ENCODE measurements at regions not wholly inside any gene's neighbourhood (a gene's known extent, or its start where the extent isn't known, plus 50 kb on each side); places are given as distances from the start of the nearest gene placed in this dataset.

DNA sequence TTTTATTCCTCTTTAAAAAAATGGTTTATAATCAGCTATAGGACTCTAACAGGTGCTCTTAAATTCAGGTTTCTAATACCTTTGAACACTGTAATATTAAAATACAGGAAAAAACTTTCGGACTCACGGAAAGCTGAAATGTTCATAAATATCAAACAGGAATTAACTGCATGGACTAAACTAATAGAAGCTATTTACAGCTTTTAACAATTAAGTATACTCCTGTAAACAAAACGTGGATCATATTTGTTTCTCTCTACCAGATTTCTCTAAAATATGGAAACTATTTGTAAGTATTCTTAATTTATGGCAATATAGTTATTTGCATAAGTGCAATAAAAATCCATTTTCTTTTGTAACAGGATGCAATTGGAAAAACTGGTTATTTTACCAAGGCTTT is 108.9 kb upstream of the RESF1 start (continued):
- TF ChIP-seq, protein P1, sequence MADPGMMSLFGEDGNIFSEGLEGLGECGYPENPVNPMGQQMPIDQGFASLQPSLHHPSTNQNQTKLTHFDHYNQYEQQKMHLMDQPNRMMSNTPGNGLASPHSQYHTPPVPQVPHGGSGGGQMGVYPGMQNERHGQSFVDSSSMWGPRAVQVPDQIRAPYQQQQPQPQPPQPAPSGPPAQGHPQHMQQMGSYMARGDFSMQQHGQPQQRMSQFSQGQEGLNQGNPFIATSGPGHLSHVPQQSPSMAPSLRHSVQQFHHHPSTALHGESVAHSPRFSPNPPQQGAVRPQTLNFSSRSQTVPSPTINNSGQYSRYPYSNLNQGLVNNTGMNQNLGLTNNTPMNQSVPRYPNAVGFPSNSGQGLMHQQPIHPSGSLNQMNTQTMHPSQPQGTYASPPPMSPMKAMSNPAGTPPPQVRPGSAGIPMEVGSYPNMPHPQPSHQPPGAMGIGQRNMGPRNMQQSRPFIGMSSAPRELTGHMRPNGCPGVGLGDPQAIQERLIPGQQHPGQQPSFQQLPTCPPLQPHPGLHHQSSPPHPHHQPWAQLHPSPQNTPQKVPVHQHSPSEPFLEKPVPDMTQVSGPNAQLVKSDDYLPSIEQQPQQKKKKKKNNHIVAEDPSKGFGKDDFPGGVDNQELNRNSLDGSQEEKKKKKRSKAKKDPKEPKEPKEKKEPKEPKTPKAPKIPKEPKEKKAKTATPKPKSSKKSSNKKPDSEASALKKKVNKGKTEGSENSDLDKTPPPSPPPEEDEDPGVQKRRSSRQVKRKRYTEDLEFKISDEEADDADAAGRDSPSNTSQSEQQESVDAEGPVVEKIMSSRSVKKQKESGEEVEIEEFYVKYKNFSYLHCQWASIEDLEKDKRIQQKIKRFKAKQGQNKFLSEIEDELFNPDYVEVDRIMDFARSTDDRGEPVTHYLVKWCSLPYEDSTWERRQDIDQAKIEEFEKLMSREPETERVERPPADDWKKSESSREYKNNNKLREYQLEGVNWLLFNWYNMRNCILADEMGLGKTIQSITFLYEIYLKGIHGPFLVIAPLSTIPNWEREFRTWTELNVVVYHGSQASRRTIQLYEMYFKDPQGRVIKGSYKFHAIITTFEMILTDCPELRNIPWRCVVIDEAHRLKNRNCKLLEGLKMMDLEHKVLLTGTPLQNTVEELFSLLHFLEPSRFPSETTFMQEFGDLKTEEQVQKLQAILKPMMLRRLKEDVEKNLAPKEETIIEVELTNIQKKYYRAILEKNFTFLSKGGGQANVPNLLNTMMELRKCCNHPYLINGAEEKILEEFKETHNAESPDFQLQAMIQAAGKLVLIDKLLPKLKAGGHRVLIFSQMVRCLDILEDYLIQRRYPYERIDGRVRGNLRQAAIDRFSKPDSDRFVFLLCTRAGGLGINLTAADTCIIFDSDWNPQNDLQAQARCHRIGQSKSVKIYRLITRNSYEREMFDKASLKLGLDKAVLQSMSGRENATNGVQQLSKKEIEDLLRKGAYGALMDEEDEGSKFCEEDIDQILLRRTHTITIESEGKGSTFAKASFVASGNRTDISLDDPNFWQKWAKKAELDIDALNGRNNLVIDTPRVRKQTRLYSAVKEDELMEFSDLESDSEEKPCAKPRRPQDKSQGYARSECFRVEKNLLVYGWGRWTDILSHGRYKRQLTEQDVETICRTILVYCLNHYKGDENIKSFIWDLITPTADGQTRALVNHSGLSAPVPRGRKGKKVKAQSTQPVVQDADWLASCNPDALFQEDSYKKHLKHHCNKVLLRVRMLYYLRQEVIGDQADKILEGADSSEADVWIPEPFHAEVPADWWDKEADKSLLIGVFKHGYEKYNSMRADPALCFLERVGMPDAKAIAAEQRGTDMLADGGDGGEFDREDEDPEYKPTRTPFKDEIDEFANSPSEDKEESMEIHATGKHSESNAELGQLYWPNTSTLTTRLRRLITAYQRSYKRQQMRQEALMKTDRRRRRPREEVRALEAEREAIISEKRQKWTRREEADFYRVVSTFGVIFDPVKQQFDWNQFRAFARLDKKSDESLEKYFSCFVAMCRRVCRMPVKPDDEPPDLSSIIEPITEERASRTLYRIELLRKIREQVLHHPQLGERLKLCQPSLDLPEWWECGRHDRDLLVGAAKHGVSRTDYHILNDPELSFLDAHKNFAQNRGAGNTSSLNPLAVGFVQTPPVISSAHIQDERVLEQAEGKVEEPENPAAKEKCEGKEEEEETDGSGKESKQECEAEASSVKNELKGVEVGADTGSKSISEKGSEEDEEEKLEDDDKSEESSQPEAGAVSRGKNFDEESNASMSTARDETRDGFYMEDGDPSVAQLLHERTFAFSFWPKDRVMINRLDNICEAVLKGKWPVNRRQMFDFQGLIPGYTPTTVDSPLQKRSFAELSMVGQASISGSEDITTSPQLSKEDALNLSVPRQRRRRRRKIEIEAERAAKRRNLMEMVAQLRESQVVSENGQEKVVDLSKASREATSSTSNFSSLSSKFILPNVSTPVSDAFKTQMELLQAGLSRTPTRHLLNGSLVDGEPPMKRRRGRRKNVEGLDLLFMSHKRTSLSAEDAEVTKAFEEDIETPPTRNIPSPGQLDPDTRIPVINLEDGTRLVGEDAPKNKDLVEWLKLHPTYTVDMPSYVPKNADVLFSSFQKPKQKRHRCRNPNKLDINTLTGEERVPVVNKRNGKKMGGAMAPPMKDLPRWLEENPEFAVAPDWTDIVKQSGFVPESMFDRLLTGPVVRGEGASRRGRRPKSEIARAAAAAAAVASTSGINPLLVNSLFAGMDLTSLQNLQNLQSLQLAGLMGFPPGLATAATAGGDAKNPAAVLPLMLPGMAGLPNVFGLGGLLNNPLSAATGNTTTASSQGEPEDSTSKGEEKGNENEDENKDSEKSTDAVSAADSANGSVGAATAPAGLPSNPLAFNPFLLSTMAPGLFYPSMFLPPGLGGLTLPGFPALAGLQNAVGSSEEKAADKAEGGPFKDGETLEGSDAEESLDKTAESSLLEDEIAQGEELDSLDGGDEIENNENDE (IDR thresholded peaks at IDR 0.05; ENCODE audit: insufficient replicate concordance, low read length): no peak
- TF ChIP-seq RNF2 (IDR thresholded peaks at IDR 0.05; ENCODE audit: borderline replicate concordance, low read depth, low read length, missing control alignments, poor library complexity, severe bottlenecking) (no peak), CBX5 (IDR thresholded peaks at IDR 0.05; ENCODE audit: low read depth, low read length) (no peak), CEBPB (IDR thresholded peaks at IDR 0.05; ENCODE audit: low read depth, low read length) (no peak), SP2 (IDR thresholded peaks at IDR 0.05; ENCODE audit: low read length) (no peak), YY1 (IDR thresholded peaks at IDR 0.05; ENCODE audit: low read depth, low read length) (no peak), FOSL1 (IDR thresholded peaks at IDR 0.05; ENCODE audit: insufficient read depth, low read depth, low read length) (no peak), SP4 (IDR thresholded peaks at IDR 0.05; ENCODE audit: low read length) (no peak), RAD21 (IDR thresholded peaks at IDR 0.05 in 1 of 2, conservative IDR thresholded peaks at IDR 0.05 in 1 of 2; ENCODE audit: low read depth in 2 of 2, low read length in 2 of 2) (no peak)
- TF ChIP-seq, protein P2, sequence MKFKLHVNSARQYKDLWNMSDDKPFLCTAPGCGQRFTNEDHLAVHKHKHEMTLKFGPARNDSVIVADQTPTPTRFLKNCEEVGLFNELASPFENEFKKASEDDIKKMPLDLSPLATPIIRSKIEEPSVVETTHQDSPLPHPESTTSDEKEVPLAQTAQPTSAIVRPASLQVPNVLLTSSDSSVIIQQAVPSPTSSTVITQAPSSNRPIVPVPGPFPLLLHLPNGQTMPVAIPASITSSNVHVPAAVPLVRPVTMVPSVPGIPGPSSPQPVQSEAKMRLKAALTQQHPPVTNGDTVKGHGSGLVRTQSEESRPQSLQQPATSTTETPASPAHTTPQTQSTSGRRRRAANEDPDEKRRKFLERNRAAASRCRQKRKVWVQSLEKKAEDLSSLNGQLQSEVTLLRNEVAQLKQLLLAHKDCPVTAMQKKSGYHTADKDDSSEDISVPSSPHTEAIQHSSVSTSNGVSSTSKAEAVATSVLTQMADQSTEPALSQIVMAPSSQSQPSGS (IDR thresholded peaks at IDR 0.05; ENCODE audit: low read length): no peak

All from H1 (cell line).